GM10248 (cell line): ENCODE measurements at regions not wholly inside any gene's neighbourhood (a gene's known extent, or its start where the extent isn't known, plus 50 kb on each side); places are given as distances from the start of the nearest gene placed in this dataset.

Source experiments
- CTCF ChIA-PET: fragments of 300-600 bp; sonication (Branson Sonifier 250); formaldehyde crosslinking; extraction: SDS; loops from one replicate; lab custom pipeline; 2021; ENCODE audit warnings: antibody characterized with exemption; lab: Yijun Ruan, JAX
- POLR2A ChIA-PET: fragments of 350-650 bp; sonication (Branson Sonifier 250); formaldehyde crosslinking; extraction: SDS; loops from one replicate; lab custom pipeline; 2020; ENCODE audit warnings: antibody characterized with exemption; lab: Yijun Ruan, JAX
- DNase-seq: peaks from one replicate; pipeline ENCODE4 v3.0.0; 2012; ENCODE audit errors: extremely low spot score
- TF ChIP-seq, protein P1 (sequence below): IDR thresholded peaks from 2 replicates; pipeline ENCODE4 v1.5.1; 2012; ENCODE audit warnings: mild to moderate bottlenecking, low read depth; ENCODE audit errors: extremely low read depth, missing control alignments, control extremely low read depth

DNA sequence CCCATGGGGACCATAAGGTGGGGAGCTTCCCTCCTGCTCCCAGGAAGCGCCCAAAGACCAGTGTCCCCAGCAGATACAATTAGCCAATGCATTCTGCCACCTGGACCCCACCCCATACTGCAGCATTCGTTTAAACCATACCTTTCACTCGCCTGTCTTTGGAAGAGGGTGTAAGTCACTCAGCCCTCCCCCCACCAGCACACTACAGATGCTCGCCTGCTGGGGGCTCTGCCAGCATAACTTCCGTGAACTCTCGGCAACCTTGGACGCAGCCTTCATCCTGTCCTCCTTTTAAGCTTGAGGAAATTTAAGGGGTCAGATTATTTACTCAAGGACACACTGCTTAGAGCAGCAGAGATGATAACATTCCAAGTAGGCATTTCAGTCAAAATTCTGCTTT lies 94.4 kb upstream of the NAA20 start:
- ChIA-PET POLR2A (no interaction called here), CTCF (interaction anchor here (1.9 kb wide), 1 partner anchor 15 kb away, joined by 7 read pairs; no protein-coding TSS in a partner anchor)
- no peak for DNase-seq
- TF ChIP-seq, protein P1, sequence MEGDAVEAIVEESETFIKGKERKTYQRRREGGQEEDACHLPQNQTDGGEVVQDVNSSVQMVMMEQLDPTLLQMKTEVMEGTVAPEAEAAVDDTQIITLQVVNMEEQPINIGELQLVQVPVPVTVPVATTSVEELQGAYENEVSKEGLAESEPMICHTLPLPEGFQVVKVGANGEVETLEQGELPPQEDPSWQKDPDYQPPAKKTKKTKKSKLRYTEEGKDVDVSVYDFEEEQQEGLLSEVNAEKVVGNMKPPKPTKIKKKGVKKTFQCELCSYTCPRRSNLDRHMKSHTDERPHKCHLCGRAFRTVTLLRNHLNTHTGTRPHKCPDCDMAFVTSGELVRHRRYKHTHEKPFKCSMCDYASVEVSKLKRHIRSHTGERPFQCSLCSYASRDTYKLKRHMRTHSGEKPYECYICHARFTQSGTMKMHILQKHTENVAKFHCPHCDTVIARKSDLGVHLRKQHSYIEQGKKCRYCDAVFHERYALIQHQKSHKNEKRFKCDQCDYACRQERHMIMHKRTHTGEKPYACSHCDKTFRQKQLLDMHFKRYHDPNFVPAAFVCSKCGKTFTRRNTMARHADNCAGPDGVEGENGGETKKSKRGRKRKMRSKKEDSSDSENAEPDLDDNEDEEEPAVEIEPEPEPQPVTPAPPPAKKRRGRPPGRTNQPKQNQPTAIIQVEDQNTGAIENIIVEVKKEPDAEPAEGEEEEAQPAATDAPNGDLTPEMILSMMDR: no peak

DNA sequence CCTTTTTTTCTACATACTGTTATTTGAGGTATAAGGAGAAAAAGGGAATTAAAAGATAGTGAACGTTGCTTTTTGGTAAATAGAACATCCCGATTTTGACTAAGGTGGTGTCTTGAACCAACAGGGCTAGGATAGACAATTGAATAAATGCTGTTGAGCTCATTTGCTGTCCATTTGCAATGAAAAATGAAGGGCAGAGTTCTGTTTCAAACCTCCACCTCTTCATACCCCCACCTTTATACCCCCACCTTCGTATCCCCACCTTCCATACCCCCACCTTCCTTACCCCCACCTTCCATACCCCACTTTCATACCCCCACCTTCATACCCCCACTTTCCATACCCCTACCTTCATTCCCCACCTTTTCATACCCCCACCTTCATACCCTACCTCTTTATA lies 93.4 kb upstream of the NAA20 start:
- TF ChIP-seq, protein P1: no peak
- POLR2A ChIA-PET: no interaction called here
- CTCF ChIA-PET: interaction anchor here (1.0 kb wide), 1 partner anchor 71 kb away, joined by 3 read pairs; no protein-coding TSS in a partner anchor
- no peak for DNase-seq

DNA sequence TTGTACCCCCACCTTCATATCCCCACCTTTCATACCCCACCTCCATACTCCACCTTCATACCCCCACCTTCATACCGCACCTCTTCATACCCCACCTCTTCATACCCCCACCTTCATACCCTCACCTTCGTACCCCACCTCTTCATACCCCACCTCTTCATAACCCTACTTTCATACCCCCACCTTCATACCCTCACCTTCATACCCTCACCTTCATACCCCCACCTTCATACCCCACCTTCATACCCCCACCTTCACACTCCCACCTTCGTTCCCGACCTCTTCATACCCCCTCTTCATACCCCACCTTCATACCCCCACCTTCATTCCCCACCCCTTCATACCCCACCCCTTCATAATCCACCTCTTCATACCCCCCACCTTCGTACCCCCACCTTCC lies 92.9 kb upstream of the NAA20 start:
- ChIA-PET CTCF (interaction anchor here (1.0 kb wide), 1 partner anchor 71 kb away, joined by 3 read pairs; no protein-coding TSS in a partner anchor), POLR2A (no interaction called here)
- TF ChIP-seq, protein P1: no peak
- no peak for DNase-seq

DNA sequence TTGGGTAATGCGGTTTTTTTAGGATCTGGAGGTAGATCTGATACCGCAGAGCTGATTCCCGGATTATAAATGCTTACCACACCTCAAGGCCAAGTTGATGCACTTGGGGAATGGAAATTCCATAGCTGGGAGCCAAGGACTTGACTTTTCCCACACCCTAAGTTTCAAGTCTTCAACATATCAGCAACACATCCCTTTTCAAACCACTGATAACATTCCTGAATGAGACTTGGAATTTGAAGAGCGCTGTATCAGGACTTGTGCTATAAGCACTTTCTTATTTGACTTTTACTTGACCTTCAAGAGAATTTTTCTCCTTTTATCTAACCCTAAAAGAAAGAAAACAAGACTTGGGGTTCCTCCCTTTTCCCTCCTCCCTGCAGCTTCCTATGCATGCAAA lies 90.6 kb upstream of the NAA20 start:
- CTCF ChIA-PET: interaction anchor here (1.0 to 1.5 kb wide), 3 partner anchors 9 to 91 kb away, joined by 3 read pairs; partner anchors contain the start of gene NAA20
- DNase-seq: no peak
- POLR2A ChIA-PET: no interaction called here

DNA sequence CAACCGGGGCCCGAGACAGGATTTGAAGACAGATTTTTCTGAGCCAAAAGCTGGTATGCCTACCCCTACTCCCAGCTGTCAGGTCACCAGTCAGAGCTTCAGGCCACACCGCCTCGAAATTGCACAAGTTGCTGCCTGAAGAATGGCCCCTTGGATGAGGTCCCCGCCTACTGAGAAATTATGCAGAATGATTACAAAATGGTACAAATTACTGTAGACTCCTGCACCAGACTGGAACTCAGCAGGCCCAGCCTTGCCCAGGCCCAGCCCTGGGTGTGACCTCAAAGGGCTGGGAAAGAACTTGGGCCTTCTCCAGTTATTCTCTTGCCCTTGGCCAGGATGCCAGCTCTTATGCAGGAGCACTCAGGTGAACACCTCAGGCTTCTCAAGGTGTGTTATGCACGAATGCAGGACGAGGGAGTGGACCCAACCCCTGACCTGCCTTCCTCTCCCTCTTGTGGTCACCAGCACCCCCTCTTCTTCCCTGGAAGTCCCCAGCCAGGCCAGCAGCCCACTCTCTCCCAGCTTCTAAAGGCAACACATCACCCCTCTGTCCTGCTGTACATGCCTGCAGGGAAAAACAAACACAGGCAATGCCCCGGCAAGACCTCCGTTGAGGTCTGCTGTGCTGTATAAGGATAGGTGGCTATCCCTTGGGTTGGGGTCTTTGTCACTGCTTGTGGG lies 88.7 kb upstream of the NAA20 start:
- TF ChIP-seq, protein P1: no peak
- CTCF ChIA-PET: interaction anchor here (1.1 to 1.3 kb wide), 2 partner anchors 10 to 20 kb away, joined by 3 to 4 read pairs; no protein-coding TSS in a partner anchor
- POLR2A ChIA-PET: no interaction called here
- no peak for DNase-seq

More for the DNA sequence above, 90.6 kb upstream of the NAA20 start:
- TF ChIP-seq, protein P1: no peak

DNA sequence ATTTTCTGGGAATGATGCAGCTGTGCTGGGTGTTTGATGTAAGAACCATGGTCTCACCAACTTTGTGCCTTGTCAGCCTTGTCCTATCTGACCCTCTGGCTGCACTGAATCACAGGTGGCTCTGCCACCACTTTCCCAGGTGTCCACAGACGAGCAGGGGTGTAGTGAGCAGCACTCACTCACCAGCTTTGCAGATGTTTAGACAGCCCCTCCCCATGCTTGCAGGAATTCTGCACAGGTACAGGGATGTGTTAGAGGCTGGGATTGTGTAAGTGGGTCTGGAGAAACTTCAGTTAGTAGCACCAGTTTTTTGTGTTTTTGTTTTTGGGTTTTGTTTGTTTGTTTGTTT lies 88.2 kb upstream of the NAA20 start:
- TF ChIP-seq, protein P1: no peak
- DNase-seq: no peak
- CTCF ChIA-PET: interaction anchor here (1.1 kb wide), 1 partner anchor 20 kb away, joined by 3 read pairs; no protein-coding TSS in a partner anchor
- POLR2A ChIA-PET: no interaction called here
